ENCODE measurements at regions not wholly inside any gene's neighbourhood (a gene's known extent, or its start where the extent isn't known, plus 50 kb on each side); places are given as distances from the start of the nearest gene placed in this dataset.

DNA sequence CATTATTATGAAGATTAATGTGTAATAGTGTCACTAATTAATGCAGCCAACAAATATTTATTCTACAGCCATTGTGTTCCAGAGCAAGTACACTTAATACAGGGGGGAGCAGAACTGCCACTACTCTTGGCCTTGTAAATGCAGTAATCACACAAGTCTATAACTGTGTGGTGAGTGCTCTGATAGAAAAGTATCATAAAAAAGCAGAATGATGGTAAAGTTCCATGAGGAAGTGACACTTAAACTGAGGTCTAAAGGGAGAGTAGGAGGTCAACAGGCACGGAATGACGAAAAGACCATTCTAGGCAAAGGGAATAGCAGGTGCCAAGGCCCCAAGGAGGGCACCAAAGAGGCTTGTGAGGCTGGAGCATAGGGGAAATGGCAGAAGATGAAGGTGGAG lies 142.9 kb downstream of the OSTF1 start:
- no peaks in the 10 kb centered on the region for H3K27me3 ChIP-seq (replicated peaks in 1 of 4; ENCODE audit: control extremely low read depth in 1 of 4, control insufficient read depth in 3 of 4, insufficient read depth in 4 of 4, low read length in 3 of 4)
- intact Hi-C loops (cut with micrococcal nuclease) = no loop called here
- no peak for DNase-seq
- WGBS (ENCODE audit: insufficient coverage) = 90% methylated on average over 2 of the region's 2 CpGs
- H3K9ac ChIP-seq (ENCODE audit: low read length) = no peak overlapping the region
- no peak for ATAC-seq (ENCODE audit: low read depth)
- H3K9me3 ChIP-seq (ENCODE audit: control extremely low read depth in 1 of 3, control insufficient read depth in 2 of 3, insufficient read depth in 1 of 3, low read length in 2 of 3) = peaks cover 0 to 18% (median 12%) of the 10 kb centered on the region in 3 donors
- ChIA-PET CTCF (interaction anchor here (0.6 kb wide), 1 partner anchor 30 kb away, joined by 3 read pairs; no protein-coding TSS in a partner anchor), POLR2A (no interaction called here)
- no peaks in the 10 kb centered on the region for H4K20me1 ChIP-seq (ENCODE audit: control insufficient read depth, insufficient read depth, low read length, poor library complexity, severe bottlenecking)
- H3K4me3 ChIP-seq (ENCODE audit: control extremely low read depth in 1 of 5, extremely low read depth in 1 of 5, insufficient read depth in 1 of 5, low read depth in 2 of 5, low read length in 4 of 5) = no peak overlapping the region
- Mint-ChIP-seq H3K9me3 (ENCODE audit: insufficient read depth) (peaks cover 8% of the 10 kb centered on the region), H3K4me1 (no peaks in the 10 kb centered on the region), H3K4me3 (no peak overlapping the region), H3K27me3 (no peaks in the 10 kb centered on the region), H3K27ac (no peak overlapping the region)
- no peak overlapping the region for H2AFZ ChIP-seq (ENCODE audit: insufficient read depth, low read depth, low read length, poor library complexity, severe bottlenecking)
- TF ChIP-seq EZH2 (IDR thresholded peaks at IDR 0.05; ENCODE audit: borderline replicate concordance, insufficient read depth, low read depth, low read length, poor library complexity, severe bottlenecking) (no peak), CTCF (IDR thresholded peaks at IDR 0.05) (no peak)
- H3K79me2 ChIP-seq (ENCODE audit: control insufficient read depth, insufficient read depth, low read length) = no peaks in the 10 kb centered on the region
- H3K36me3 ChIP-seq (replicated peaks in 1 of 2; ENCODE audit: control extremely low read depth in 1 of 2, control insufficient read depth in 1 of 2, extremely low read depth in 1 of 2, insufficient read depth in 2 of 2, low read length in 1 of 2) = no peaks in the 10 kb centered on the region
- no peaks in the 10 kb centered on the region for H3K4me1 ChIP-seq (ENCODE audit: control insufficient read depth in 2 of 2, insufficient read depth in 2 of 2, low read length in 2 of 2)
- no peak overlapping the region for H3K4me2 ChIP-seq (replicated peaks; ENCODE audit: low read depth, low read length, poor library complexity, severe bottlenecking)
- H3K27ac ChIP-seq (ENCODE audit: low read length in 2 of 2) = no peak overlapping the region

DNA sequence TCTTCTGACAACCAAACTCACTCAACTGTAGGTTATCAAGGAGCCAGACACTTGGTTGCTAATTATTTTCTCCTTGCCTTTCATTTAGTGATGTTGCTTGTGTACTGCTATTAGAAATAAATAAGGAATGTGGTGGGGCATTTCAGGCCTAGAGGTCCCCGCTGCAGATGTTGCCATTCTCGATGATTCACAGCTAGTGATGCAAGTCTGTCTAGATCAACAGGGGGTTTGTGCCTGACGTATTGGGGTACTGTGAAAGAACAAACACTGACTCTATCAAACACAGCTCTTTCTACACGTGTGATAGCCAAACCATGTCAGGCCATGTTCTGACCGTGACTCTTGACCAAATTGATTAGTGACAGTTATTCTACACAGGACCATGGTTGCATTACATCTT lies 144.7 kb downstream of the OSTF1 start:
- Histone ChIP-seq H3K27me3 (replicated peaks in 1 of 4; ENCODE audit: control extremely low read depth in 1 of 4, control insufficient read depth in 3 of 4, insufficient read depth in 4 of 4, low read length in 3 of 4) (no peaks in the 10 kb centered on the region), H3K36me3 (replicated peaks in 1 of 2; ENCODE audit: control extremely low read depth in 1 of 2, control insufficient read depth in 1 of 2, extremely low read depth in 1 of 2, insufficient read depth in 2 of 2, low read length in 1 of 2) (no peaks in the 10 kb centered on the region), H3K9ac (ENCODE audit: low read length) (no peak overlapping the region), H3K4me1 (ENCODE audit: control insufficient read depth in 2 of 2, insufficient read depth in 2 of 2, low read length in 2 of 2) (no peaks in the 10 kb centered on the region), H3K27ac (ENCODE audit: low read length in 2 of 2) (no peak overlapping the region), H2AFZ (ENCODE audit: insufficient read depth, low read depth, low read length, poor library complexity, severe bottlenecking) (no peak overlapping the region), H3K4me3 (ENCODE audit: control extremely low read depth in 1 of 5, extremely low read depth in 1 of 5, insufficient read depth in 1 of 5, low read depth in 2 of 5, low read length in 4 of 5) (no peak overlapping the region), H3K9me3 (ENCODE audit: control extremely low read depth in 1 of 3, control insufficient read depth in 2 of 3, insufficient read depth in 1 of 3, low read length in 2 of 3) (peaks cover 0 to 27% (median 13%) of the 10 kb centered on the region in 3 donors), H4K20me1 (ENCODE audit: control insufficient read depth, insufficient read depth, low read length, poor library complexity, severe bottlenecking) (no peaks in the 10 kb centered on the region), H3K79me2 (ENCODE audit: control insufficient read depth, insufficient read depth, low read length) (no peaks in the 10 kb centered on the region), H3K4me2 (replicated peaks; ENCODE audit: low read depth, low read length, poor library complexity, severe bottlenecking) (no peak overlapping the region)
- ATAC-seq (ENCODE audit: low read depth) (no peak), DNase-seq (no peak)
- intact Hi-C loops (cut with micrococcal nuclease) = no loop called here
- no peak for TF ChIP-seq EZH2 (IDR thresholded peaks at IDR 0.05; ENCODE audit: borderline replicate concordance, insufficient read depth, low read depth, low read length, poor library complexity, severe bottlenecking)
- no peak for TF ChIP-seq CTCF (IDR thresholded peaks at IDR 0.05)
- CTCF ChIA-PET = no interaction called here
- no peaks in the 10 kb centered on the region for H3K27me3 Mint-ChIP-seq
- POLR2A ChIA-PET = no interaction called here
- no peaks in the 10 kb centered on the region for H3K4me1 Mint-ChIP-seq
- H3K4me3 Mint-ChIP-seq = no peak overlapping the region
- peaks cover 5% of the 10 kb centered on the region for H3K9me3 Mint-ChIP-seq (ENCODE audit: insufficient read depth)
- H3K27ac Mint-ChIP-seq = no peak overlapping the region
- no CpG with 5 or more reads among the region's 5 CpGs for WGBS (ENCODE audit: insufficient coverage)

Measured in B cell (primary cell).